ENCODE measurements at regions not wholly inside any gene's neighbourhood (a gene's known extent, or its start where the extent isn't known, plus 50 kb on each side); places are given as distances from the start of the nearest gene placed in this dataset.

DNA sequence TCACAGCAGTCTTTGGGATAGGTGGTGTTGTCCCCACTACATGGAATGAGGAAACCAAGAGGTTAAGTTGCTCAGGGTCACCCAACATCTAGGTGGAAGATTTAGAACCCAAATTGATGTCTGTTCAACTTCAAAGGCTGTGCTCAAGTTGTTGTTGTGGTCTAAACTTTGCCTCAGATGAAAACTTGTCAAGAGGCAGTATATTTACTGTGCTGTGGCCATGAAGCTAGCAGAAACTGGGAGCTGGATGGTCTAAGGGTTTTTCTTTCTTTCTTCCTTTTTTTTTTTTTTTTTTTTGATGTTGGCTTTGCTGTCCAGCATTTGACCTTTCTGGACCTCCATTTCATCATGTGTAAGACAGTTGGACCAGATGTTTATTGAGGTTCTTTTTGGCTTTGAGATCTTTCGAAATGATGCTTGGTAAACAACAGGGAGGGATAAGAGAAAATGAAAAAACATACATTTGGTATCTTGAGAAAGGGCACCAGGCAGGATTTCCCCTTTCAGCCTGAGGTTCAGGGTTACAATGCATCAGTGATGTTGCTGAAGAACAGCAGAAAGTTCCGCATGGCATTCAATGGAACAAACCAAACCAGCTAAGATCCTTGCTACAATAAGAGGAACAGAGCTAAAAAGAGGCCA lies 166.2 kb upstream of the RPS6KA3 start:
- Histone ChIP-seq H3K9me2 (replicated peaks; ENCODE audit: low read depth, low read length) (no peaks in the 10 kb centered on the region), H3F3A (ENCODE audit: low read depth) (peaks cover 5% of the 10 kb centered on the region; the same call in 1 of the 2 replicates), H3K9ac (ENCODE audit: low read depth, low read length, poor library complexity, severe bottlenecking) (no peak overlapping the region), H3K27me3 (ENCODE audit: insufficient read depth, low read length, poor library complexity, severe bottlenecking) (no peaks in the 10 kb centered on the region), H3K36me3 (ENCODE audit: insufficient read depth, low read length) (no peaks in the 10 kb centered on the region), H3K4me2 (ENCODE audit: low read depth, low read length, poor library complexity, severe bottlenecking) (peak overlapping the region; percentile 11), H4K20me1 (ENCODE audit: insufficient read depth, low read length, poor library complexity, severe bottlenecking) (no peaks in the 10 kb centered on the region), H2AFZ (ENCODE audit: low read length) (peak overlapping the region; percentile 28; the same call in 1 of the 2 replicates), H3K9me3 (ENCODE audit: insufficient read depth, low read depth, low read length) (no peaks in the 10 kb centered on the region), H3K4me1 (ENCODE audit: insufficient read depth, low read length, poor library complexity, severe bottlenecking) (peaks cover 47% of the 10 kb centered on the region), H3K4me3 (ENCODE audit: low read length, poor library complexity, severe bottlenecking) (no peak overlapping the region), H3K79me2 (ENCODE audit: insufficient read depth, low read length) (no peaks in the 10 kb centered on the region)
- TF ChIP-seq, protein P1, sequence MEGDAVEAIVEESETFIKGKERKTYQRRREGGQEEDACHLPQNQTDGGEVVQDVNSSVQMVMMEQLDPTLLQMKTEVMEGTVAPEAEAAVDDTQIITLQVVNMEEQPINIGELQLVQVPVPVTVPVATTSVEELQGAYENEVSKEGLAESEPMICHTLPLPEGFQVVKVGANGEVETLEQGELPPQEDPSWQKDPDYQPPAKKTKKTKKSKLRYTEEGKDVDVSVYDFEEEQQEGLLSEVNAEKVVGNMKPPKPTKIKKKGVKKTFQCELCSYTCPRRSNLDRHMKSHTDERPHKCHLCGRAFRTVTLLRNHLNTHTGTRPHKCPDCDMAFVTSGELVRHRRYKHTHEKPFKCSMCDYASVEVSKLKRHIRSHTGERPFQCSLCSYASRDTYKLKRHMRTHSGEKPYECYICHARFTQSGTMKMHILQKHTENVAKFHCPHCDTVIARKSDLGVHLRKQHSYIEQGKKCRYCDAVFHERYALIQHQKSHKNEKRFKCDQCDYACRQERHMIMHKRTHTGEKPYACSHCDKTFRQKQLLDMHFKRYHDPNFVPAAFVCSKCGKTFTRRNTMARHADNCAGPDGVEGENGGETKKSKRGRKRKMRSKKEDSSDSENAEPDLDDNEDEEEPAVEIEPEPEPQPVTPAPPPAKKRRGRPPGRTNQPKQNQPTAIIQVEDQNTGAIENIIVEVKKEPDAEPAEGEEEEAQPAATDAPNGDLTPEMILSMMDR (conservative IDR thresholded peaks at IDR 0.05; ENCODE audit: low read length) = no peak
- no peak for TF ChIP-seq EZH2phosphoT487 (IDR thresholded peaks at IDR 0.05; ENCODE audit: borderline replicate concordance)

DNA sequence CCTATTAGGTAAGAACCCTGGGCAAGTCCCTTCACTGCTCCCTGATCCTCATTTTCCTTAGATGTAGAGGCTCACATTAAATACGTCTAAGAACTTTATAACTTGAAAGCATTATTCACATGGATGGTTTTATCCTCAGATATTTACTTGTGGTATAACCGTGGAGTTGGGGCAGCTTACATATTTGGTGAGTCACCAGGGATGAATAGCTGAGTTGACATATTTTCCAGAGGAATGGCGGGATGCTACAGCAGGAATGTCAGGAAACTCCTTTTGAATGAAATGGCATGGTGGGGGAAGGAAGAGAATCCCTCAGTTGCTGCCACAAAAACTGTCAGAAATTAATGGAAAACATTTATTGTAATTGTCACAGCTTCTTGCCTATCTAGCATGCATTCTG lies 165.3 kb upstream of the RPS6KA3 start:
- Histone ChIP-seq H3K9me3 (ENCODE audit: insufficient read depth, low read depth, low read length) (no peaks in the 10 kb centered on the region), H3K9me2 (replicated peaks; ENCODE audit: low read depth, low read length) (no peaks in the 10 kb centered on the region), H3K9ac (ENCODE audit: low read depth, low read length, poor library complexity, severe bottlenecking) (no peak overlapping the region), H2AFZ (ENCODE audit: low read length) (no peak overlapping the region), H3K36me3 (ENCODE audit: insufficient read depth, low read length) (no peaks in the 10 kb centered on the region), H3F3A (ENCODE audit: low read depth) (no peaks in the 10 kb centered on the region; the same call in 1 of the 2 replicates), H3K4me2 (ENCODE audit: low read depth, low read length, poor library complexity, severe bottlenecking) (no peak overlapping the region), H3K27me3 (ENCODE audit: insufficient read depth, low read length, poor library complexity, severe bottlenecking) (no peaks in the 10 kb centered on the region), H4K20me1 (ENCODE audit: insufficient read depth, low read length, poor library complexity, severe bottlenecking) (no peaks in the 10 kb centered on the region), H3K79me2 (ENCODE audit: insufficient read depth, low read length) (no peaks in the 10 kb centered on the region), H3K4me1 (ENCODE audit: insufficient read depth, low read length, poor library complexity, severe bottlenecking) (peaks cover 49% of the 10 kb centered on the region), H3K4me3 (ENCODE audit: low read length, poor library complexity, severe bottlenecking) (no peak overlapping the region)
- TF ChIP-seq, protein P1 (conservative IDR thresholded peaks at IDR 0.05; ENCODE audit: low read length) = no peak
- TF ChIP-seq EZH2phosphoT487 (IDR thresholded peaks at IDR 0.05; ENCODE audit: borderline replicate concordance) = no peak

DNA sequence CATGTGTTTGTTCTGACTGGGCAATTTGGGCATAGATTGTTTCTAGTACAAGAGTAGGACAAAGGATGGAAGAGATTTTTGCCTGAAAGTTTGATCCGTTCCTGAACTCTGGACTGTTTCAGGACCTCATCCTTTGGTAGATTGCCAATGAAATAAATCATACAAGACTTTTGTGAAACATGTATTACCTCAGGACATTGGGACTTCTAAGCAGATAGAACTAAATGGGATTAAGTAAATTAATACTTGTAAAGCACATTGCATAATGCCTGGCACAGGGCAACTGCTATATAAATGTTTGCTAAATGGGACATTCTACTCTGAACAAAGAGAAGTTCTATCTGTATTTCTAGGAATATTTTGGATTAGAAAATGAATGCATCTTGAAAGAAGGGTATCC lies 164.8 kb upstream of the RPS6KA3 start:
- H3K4me3 ChIP-seq (ENCODE audit: low read length, poor library complexity, severe bottlenecking) = no peak overlapping the region
- no peaks in the 10 kb centered on the region for H3K9me3 ChIP-seq (ENCODE audit: insufficient read depth, low read depth, low read length)
- H3K79me2 ChIP-seq (ENCODE audit: insufficient read depth, low read length) = no peaks in the 10 kb centered on the region
- no peak overlapping the region for H3K9ac ChIP-seq (ENCODE audit: low read depth, low read length, poor library complexity, severe bottlenecking)
- H3K27me3 ChIP-seq (ENCODE audit: insufficient read depth, low read length, poor library complexity, severe bottlenecking) = no peaks in the 10 kb centered on the region
- no peaks in the 10 kb centered on the region for H3F3A ChIP-seq (ENCODE audit: low read depth)
- H3K36me3 ChIP-seq (ENCODE audit: insufficient read depth, low read length) = no peaks in the 10 kb centered on the region
- no peak for TF ChIP-seq EZH2phosphoT487 (IDR thresholded peaks at IDR 0.05; ENCODE audit: borderline replicate concordance)
- TF ChIP-seq, protein P1 (conservative IDR thresholded peaks at IDR 0.05; ENCODE audit: low read length) = no peak
- H3K9me2 ChIP-seq (replicated peaks; ENCODE audit: low read depth, low read length) = no peaks in the 10 kb centered on the region
- peaks cover 46% of the 10 kb centered on the region for H3K4me1 ChIP-seq (ENCODE audit: insufficient read depth, low read length, poor library complexity, severe bottlenecking)
- H3K4me2 ChIP-seq (ENCODE audit: low read depth, low read length, poor library complexity, severe bottlenecking) = no peak overlapping the region
- H2AFZ ChIP-seq (ENCODE audit: low read length) = no peak overlapping the region
- no peaks in the 10 kb centered on the region for H4K20me1 ChIP-seq (ENCODE audit: insufficient read depth, low read length, poor library complexity, severe bottlenecking)
